GM19395 (cell line): ENCODE measurements at regions not wholly inside any gene's neighbourhood (a gene's known extent, or its start where the extent isn't known, plus 50 kb on each side); places are given as distances from the start of the nearest gene placed in this dataset.

Experiments used
- ATAC-seq: cut with Tn5 transposase; IDR thresholded peaks from one replicate; pipeline ENCODE4 v1.9.1; 2021; ENCODE audit warnings: mild to moderate bottlenecking, moderate library complexity; ENCODE audit not compliant: unreplicated experiment

- no peak for ATAC-seq
Observed at GRCh38 chr2:12074845-12075217, 328.4 kb downstream of the LPIN1 start.

DNA sequence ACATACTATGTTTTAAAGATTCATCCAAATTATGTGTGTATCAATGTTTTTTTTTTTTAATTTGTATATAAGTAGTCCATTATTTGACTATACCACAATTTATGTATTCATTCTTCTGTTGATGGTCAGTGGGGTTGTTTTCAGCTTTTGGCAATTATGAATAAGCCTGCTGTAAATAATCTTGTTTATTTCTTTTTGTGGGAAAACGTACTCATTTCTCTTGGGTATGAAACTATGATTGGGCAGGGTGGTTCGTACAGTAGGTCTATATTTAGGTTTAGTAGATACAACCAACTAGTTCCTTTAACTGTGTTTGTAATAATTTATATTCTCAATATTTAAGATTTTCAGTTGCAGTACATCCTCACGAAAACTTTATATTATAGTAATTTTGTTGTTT is 329.2 kb downstream of the LPIN1 start:
- ATAC-seq = no peak

- ATAC-seq = no peak
Observed at GRCh38 chr2:12076810-12077209, 330.4 kb downstream of the LPIN1 start.

DNA sequence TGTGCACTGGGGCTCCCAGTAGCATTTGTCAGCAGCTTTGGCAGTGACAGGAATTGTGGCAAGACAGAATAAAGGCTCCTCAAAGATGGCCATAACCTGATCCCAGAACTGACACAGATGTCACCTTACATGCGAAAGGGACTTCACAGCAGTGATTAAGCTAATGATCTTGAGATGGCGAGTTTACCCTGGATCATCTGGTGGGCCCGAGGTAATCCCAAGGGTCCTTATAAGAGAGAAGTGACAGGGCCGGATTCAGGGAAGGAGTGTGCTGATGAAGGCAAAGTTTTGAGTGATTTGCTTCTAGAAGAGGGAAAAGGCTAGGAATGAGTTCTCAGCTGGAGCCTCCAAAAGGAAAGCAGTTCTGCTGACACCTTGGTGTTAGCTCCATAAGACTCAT is 333.9 kb downstream of the LPIN1 start:
- ATAC-seq = no peak

GRCh38 chr2:12081481-12082210 is 335.2 kb downstream of the LPIN1 start:
- no peak for ATAC-seq

DNA sequence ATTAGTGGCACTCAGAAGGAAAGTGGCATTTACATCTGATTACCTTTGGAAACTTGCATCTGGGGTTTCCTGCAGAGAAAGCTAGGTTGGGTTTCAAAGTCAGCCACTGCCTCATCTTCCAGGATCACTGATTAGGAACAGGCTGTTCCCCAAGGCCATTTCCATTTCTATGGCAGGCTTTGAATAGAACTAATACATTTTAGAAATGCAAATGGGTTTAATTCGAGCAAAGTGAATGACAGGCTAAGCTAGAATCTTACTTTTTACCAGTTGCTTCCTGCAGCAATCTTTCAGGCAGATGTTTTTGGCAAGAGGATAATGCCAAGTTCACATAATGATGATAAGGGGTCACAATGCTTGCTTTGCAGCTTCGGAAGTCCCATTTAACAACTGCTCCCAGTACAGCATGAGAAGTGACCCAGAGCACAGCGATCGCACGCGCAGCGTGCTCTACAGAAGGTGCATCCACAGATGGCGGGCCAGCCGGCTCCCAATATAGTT is 336.7 kb downstream of the LPIN1 start:
- ATAC-seq = no peak

GRCh38 chr2:12083713-12084419 is 337.4 kb downstream of the LPIN1 start:
- ATAC-seq = no peak

- ATAC-seq = no peak
Observed at GRCh38 chr2:12087175-12087574, 340.7 kb downstream of the LPIN1 start.

GRCh38 chr2:12087671-12088380 is 341.4 kb downstream of the LPIN1 start:
- ATAC-seq = no peak

- ATAC-seq = no peak
Observed at GRCh38 chr2:12089001-12089400, 342.6 kb downstream of the LPIN1 start.

DNA sequence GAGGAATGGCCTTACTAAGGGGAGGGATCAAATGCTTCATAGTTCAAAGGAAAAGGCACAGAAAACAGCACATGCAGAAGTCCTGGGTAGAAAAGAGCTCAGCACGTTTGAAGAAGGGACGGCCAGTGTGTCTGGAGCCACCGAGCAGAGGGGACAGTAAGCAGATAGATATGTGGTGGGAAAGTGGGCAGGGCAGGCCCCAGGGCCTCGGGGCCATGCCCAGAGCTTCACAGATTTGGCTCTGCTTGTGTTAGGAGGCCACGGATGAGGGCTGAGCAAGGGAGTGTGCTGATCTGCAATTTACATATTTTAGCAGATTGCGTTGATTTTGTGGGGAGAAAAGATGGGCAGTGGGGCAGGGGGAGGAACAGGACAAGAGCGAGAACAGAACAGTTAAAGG is 343.1 kb downstream of the LPIN1 start:
- ATAC-seq = no peak

DNA sequence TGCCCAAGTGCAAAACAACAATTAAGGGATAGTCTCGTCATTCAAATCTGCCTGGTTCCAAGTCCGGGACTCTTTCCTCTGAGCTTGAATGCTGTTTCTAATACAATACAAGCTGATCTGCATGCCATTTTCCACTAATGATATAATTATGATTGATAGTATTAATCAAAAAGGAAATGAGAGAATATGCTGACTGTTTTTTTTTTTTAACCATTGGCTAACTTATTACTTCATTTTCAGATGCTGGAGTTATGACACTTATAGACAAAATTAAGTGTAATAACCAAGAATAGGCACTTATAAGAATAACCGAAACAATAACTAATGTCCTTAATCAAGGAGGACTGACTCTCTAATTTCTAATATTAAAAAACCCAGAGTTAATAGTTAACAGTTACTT is 343.6 kb downstream of the LPIN1 start:
- ATAC-seq = no peak

DNA sequence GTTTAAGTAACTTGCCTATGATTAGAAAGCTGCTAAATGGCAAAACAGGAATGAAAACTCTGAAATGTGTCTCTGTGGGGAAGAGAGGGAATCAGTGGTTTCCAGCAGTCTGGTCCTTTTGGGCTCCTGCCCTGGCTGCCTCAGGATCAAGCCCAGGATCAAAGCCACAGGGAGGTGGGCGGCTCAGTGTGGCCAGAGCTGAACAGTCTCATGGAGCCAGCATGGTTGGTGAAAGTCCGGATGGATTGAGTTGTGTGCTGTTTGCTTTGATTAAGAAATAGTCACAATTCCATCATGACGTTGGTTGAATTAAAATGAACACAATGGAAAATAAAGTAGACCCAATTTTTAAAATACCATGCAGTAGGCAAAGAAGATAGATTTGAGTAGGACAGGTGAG is 344.2 kb downstream of the LPIN1 start:
- no peak for ATAC-seq

GRCh38 chr2:12091201-12091806 is 344.9 kb downstream of the LPIN1 start:
- ATAC-seq = no peak

- no peak for ATAC-seq
Observed at GRCh38 chr2:12094134-12094533, 347.7 kb downstream of the LPIN1 start.

DNA sequence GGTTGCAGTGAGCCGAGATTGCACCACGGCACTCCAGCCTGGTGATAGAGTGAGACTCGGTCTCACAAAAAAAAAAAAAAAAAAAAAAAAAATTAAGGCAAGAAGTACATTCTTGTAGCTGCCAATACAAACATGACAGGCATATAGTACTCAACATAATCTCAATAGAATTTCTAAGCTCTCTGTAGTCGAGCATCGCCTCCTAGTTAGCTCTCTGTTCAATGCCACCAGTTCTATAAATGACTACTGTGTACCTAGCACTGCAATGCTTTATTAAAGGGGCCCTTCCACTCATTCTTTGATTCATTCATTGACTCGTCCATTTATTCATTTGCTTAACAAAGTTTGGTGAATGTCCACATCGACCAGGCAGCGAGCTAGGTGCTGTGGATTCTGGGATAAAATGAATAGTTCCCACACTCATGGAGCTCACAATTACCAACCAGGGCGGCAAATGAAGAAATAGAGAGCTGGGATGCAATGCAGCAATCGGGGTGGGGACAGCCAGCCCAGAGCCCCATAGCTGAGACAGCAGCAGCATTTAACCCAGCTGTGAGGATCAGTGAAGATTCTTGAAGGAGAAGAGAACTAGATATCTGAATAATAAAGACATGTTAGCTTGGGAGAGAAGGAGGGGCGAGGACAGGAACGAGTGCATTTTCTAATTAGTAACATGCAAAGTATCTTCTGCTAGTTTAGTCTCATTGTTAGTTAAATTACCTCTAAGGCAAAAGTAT is 349.8 kb downstream of the LPIN1 start:
- ATAC-seq = no peak

DNA sequence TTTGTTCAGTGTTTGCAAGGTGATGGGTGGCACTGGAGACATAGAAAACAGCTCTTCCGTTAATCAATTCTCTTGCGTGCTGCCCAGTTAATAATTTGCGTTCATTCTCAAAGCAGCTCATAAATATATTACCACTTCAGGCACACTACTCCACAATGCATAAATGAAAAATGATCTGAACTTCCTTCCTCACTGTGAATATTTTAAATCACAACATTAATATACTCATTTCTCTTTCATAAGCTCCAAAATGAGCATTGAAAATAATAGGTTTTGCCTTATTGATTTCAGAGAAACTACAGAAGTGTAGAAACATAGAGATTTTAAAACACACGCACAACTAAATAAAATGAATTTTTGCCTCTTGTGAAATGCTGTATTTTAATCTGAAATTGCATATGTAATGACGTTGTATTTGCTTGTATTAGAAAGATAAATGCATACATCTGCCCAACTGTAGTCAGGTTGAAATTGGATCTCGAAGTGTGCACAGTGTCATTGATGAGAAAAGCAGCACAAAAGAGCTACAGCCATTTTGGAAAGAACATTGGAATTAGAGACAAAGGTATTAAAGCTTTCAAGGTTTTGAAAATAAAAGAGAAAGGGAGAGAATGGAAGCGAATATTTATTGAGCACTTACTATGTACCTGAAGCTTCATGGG is 350.5 kb downstream of the LPIN1 start:
- ATAC-seq = no peak

- no peak for ATAC-seq
Observed at GRCh38 chr2:12097859-12098258, 351.4 kb downstream of the LPIN1 start.

DNA sequence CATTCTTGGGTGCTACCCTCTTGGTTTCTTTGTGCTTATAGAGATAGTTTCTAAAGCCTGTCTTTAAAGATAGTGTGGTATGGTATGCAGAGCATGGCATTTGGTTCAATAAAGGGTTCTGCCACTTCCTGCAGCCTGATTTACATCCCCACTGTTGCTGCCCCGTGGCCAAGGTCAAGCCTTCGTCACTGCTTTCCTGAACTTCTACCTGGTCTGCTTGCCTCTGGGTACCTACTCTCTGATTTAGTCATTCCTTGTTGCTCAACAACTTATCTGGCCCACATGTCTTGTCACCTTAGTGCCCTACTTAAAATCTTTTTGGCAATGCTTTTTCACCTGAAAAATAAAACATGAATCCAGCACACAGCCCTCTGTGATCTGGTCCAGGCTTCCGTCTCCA is 352.9 kb downstream of the LPIN1 start:
- ATAC-seq = no peak

- no peak for ATAC-seq
Observed at GRCh38 chr2:12102679-12103078, 356.2 kb downstream of the LPIN1 start.
